C1 segment of cervical spinal cord (tissue), 14 donors: ENCODE measurements at regions not wholly inside any gene's neighbourhood (a gene's known extent, or its start where the extent isn't known, plus 50 kb on each side); places are given as distances from the start of the nearest gene placed in this dataset.

ENCODE experiments used
- DNase-seq, 14 donors: peaks; one replicate each; lab custom pipeline; 2025; lab: John Stamatoyannopoulos, UW

- DNase-seq: no peak
These were observed 127.2 kb upstream of the AGA start for GRCh38 chr4:177569434-177569833.

DNA sequence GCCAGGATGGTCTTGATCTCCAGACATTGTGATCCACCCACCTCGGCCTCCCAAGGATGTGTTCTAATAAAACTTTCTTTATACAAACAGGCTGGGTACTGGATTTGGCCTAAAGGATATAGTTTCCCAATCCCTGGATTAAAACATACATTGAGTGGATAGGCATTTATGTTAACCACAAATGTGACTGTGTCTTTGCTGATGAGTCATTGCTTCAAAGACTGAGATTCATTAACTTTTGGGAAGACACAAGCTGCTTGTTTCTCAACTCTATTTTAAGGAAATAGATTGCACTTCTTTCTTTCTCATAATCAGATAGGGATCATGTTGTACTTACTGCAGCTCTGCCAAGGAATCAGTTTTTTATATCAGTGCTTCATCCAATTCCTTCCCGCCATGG, 131.3 kb upstream of the AGA start:
- no peak for DNase-seq

- no peak for DNase-seq
These were observed 132.2 kb upstream of the AGA start for GRCh38 chr4:177574446-177574845.

DNA sequence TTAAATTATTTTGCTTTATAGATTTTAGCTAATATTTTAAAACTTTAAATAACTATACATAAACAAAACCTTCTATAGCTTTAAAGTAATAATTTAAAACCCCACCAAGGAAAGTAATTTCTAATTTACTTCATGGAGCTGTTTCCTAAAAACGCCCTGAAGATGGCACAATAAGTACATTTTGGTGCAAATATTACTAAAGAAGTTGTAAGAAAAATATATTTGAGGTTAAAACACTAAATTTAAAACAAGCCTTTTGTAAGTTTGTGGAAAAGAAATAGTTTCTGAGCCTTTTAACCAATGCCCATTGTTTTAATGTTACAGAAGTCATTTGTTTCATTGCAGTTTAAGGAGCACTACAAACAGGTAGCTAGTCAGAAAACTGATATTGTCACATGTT, 137.4 kb upstream of the AGA start:
- no peak for DNase-seq

DNA sequence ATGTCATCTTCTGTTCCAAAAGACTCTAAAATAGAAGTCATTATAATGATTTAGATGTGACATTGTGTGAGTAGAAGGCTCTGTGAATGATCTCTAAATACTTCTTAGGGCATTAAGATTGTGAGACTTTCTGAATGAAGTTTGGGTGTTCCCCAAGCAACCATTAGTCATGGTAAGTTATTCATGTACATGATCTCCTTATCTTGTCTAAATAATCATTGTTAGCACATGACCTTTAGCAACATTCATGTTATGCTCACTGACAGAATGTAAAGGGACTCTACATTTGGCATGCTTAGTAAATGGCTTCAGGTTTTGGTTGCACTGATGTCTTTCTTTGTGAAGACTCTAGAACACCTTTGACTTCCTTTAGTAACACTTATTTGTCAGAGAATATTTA, 140.8 kb upstream of the AGA start:
- no peak for DNase-seq

DNA sequence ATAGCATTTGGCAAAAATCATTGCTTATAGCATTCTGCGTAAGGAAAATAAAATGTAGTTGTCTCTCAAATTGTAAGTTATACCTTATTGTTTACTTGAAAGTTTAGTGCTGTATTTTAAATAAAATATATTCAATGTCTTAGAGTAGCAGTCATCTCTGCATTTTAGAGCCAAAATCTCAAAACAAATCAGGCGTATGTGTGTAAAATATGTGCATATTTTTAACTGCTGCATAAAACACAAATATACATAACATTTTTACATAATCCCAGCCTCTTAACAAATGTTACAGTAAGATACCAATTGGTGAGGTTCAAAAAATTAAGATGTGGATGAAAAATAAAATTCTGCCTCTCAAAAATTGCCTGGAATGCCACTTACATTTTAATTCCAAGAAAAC, 145.8 kb upstream of the AGA start:
- no peak for DNase-seq

GRCh38 chr4:177595386-177595785, 153.1 kb upstream of the AGA start:
- DNase-seq: no peak

GRCh38 chr4:177596035-177596434, 153.8 kb upstream of the AGA start:
- peak in 3 of 14 donors; percentile 6 to 44 (median 14) for DNase-seq

DNA sequence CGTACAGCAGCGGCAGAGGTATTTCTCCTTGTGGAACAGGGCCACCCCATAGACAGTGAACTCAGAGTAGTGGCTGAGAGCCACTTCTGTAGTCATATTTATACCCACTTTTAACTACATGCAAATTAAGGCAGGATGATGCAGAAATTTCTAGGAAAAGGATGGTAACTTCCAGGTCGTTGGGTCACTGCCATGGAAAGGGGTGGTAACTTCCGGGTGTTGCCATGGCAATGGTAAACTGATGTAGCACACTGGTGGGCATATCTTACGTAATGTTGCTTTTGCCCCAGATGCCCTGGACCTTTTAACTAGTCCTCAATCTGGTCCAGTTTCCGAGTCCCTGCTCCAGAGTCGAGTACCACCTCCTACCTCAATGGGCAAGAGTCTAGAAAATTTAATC, 154.8 kb upstream of the AGA start:
- no peak for DNase-seq

GRCh38 chr4:177605252-177605651, 163.0 kb upstream of the AGA start:
- no peak for DNase-seq

DNA sequence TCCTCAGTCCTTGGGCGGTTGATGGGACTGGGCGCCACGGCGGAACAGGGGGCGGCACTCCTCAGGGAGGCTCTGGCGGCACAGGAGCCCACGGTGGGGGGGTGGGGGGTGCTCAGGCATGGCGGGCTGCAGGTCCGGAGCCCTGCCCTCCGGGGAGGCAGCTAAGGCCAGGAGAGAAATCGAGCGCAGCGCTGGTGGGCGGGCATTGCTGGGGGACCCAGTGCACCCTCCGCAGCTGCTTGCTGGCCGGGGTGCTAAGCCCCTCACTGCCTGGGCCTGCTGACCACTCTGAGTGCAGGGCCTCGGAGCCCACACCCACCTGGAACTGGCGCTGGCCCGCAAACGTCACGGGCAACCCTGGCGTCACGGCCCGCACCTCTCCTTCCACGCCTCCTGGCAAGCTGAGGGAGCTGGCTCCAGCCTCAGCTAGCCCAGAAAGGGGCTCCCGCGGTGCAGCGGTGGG, 164.9 kb upstream of the AGA start:
- no peak for DNase-seq

- DNase-seq: no peak
These were observed 169.9 kb upstream of the AGA start for GRCh38 chr4:177611974-177612664.

DNA sequence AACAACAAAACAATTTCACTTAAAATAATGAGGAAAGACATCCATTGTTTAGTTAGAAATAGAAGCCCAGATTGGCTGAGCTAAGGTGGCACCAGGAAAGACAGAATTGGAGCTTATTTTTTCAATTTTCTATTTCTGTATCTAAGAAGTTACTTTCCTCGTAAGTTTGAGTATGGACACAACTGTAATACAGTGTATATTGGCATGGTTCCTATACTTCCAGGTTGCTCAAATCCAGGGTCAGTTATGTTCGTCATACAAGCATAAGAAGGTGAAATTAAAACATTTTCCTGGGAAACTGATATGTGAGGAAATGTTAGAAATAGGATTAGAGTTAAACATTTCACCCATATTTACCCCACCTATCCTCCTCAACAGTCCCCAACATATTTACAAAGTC, 170.4 kb upstream of the AGA start:
- DNase-seq: no peak

GRCh38 chr4:177632481-177632880, 190.2 kb upstream of the AGA start:
- DNase-seq: no peak

GRCh38 chr4:177638871-177639270, 196.6 kb upstream of the AGA start:
- DNase-seq: no peak

DNA sequence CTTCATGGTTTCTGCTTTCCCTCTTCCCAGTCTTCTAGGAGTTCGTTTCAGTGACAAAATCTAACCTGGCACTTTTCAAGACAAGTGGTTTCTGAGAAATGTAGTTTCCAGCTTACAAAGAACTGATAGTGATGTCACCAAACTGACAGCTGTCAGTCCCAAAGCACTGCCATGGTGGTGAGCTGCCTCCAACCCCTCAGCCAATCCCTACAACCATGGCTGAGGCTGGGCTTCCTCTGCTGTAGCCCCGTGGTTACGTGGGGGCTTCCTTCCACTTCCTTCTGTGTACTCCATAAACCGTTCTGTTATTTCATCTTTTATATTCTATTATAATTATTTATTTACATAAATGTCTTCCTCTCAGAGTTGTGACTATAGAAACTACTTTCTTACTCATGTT, 198.6 kb upstream of the AGA start:
- DNase-seq: no peak

- DNase-seq: no peak
These were observed 218.0 kb upstream of the AGA start for GRCh38 chr4:177660223-177660622.

- no peak for DNase-seq
These were observed 225.4 kb upstream of the AGA start for GRCh38 chr4:177667687-177668086.

DNA sequence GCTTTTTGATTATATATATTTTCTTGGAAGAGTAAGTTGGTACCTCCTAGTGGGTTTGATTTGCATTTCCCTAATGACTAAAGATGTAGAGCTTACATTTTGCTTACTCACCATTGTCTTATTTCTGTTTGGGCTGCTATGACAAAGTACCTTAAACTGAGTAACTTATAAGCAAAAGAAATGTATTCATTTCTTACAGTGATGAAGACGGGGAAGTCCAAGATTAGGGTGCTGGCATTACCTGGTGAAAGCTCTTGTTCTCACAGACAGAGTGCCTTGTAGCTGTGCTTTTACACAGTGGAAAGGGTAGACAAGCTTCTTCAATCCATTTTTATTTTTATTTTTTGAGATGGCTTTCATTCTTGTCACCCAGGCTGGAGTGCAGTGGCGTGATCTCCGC, 229.2 kb upstream of the AGA start:
- no peak for DNase-seq

GRCh38 chr4:177671845-177672244, 229.6 kb upstream of the AGA start:
- no peak for DNase-seq

DNA sequence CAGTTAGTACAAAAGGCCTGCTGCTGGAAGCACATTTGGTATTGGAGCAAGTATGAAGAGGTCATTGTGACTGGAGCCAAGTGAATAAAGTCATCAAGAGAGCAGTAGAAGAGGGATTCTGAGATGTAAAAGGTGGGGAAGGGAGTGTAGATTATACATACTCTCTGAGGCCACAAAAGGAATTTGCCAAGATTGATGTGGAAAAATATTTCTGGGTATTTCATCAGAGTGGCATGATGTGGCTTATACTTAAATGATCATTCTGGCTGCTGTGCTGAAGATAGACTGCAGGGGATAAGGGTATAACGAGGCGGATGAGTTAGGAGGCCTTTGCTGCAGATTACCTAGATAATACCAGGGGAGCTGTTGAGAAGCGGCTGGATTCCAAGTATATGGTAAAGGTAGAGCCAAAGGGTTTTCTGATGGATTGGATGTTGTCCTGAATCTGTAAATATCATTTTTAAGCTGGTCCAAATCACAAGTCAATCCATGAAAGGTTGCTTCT, 231.8 kb upstream of the AGA start:
- no peak for DNase-seq

- no peak for DNase-seq
These were observed 238.1 kb upstream of the AGA start for GRCh38 chr4:177680308-177680707.

DNA sequence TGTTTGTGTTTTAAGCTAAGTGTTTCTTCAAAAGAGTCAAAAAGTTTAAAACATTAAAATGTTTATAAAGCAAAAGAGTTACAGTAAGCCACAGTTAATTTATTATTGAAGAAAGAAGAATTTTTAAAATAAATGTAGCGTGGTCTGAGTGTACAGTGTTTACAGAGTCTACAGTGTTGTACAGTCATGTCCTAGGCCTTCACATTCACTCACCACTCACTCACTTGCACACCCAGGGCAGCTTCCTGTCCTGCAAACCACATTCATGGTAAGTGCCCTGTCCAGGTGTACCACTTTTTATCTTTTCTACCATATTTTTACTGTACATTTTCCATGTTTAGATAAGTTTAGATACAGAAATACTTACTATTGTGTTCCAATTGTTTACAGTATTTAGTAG, 239.7 kb upstream of the AGA start:
- DNase-seq: no peak

GRCh38 chr4:177687117-177687516, 244.9 kb upstream of the AGA start:
- no peak for DNase-seq
